ENCODE measurements at regions not wholly inside any gene's neighbourhood (a gene's known extent, or its start where the extent isn't known, plus 50 kb on each side); places are given as distances from the start of the nearest gene placed in this dataset.

DNA sequence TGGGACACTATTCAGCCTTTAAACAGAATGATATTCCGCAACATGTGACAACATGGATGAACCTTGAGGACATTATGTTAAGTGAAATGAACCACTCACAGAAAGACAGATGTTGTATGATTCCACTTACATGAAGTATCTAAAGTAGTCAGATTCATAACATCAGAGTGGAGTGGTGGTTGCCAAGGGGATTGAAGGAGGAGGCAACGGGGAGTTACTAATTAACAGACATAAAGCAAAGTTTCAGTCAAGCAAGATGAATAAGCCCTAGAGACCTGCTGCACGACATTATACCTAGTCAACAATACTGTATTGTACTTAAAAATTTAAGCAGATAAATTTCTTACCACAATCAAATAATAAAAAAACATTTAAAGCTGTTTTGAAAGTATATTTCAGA lies 105.0 kb upstream of the NR0B1 start:
- peak in 2 of 4 donors; percentile 6 to 27 for DNase-seq (ENCODE audit: low read depth in 4 of 4, low spot score in 3 of 4)

DNA sequence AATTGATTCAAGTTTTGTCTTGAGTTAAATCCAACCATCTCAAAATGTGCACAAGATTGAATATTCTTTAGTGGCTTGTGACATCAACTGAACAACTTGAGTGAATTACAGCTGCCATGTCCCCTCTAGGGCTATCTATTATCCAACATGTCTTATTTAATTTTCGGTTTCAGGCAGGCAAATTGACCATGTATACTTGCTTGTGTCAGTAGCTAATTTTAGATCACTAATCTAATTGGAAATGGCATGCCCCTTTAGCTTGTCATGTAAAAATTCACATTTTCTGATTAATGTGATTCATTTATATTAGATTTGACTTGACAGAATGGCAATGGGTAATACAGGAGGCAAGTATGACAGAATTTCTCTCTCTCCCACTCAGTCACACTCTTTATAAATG lies 93.2 kb upstream of the NR0B1 start:
- DNase-seq (ENCODE audit: low read depth in 4 of 4, low spot score in 3 of 4): no peak

DNA sequence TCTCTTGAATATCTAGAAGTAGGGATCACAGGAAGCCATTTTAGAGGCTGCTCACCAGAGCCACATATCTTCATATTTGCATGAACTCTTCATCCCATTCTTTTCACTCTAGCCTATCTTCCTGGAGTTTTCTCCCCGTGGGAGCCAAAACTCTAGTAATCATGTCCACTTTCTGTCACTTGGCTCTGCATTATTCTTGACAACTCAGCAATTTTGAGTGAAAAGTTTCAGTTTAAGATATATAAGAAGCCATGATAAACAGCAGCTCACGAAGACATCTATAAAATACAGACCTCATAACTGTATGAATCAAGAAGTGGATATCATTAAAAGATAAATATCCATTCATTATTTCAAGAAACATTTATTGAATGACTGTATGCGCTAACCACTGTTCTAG lies 79.1 kb upstream of the NR0B1 start:
- no peak for DNase-seq (ENCODE audit: low read depth in 4 of 4, low spot score in 3 of 4)

DNA sequence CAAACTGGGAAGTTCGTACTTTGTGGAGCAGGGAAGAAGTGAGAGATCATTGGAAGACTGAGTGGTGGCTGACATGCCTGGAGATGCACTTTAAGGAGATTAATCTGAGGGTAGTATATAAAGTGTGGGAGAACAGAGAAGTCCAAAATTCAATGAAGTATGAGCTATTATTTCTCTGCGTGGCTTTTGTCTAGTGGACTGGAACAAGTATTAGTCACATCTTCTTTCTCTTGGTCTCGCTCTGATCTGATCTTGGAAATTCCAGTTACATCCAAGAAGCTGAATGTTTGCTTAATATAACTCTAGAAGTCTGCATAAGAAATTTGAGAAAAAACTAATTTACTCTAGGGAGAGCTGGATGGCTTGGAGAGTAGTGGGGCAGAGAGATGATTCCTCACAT lies 64.8 kb upstream of the NR0B1 start:
- DNase-seq (ENCODE audit: low read depth in 4 of 4, low spot score in 3 of 4): no peak

DNA sequence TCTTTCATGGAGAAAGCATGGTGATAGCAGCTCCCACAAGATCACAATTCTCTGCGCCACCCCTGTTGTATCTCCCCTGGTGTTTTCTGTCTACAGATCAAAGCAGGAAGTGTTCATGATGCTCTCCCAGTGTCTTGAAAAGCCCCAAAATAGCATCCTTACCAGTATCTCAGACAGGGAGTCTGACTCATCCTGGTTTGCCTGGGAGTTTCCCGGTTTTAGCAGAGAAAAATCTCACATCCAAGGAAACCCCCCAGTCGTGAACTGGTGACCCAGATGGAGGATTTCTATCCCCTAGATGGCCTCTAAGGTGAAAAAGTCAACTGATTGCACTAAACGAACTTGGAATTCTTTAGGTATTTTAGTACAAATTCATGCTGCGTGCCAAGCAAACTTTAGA lies 64.3 kb upstream of the NR0B1 start:
- no peak for DNase-seq (ENCODE audit: low read depth in 4 of 4, low spot score in 3 of 4)

DNA sequence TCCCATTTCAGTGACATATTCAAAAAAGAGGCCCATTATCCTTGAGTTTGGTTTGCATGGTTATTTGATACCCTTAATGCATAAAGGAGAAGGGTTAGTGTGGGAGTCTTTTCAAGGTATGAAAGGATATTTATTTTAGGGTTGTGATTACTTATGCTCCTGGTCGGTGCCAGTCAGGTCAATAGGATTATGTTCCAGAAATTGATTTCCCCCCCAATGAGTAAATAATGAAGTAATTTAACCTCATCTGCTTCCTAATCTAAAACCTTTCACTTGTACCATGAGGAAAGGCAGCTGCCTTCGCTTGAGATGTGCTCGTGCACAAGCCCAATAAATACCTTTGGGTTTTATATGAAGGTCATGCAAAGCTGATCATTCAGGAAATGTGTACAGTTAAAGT lies 55.0 kb upstream of the NR0B1 start:
- no peak for DNase-seq (ENCODE audit: low read depth in 4 of 4, low spot score in 3 of 4)

All from right renal pelvis (tissue), 4 donors.